ENCODE measurements at regions not wholly inside any gene's neighbourhood (a gene's known extent, or its start where the extent isn't known, plus 50 kb on each side); places are given as distances from the start of the nearest gene placed in this dataset.
"Not testable (repeated sequence)": the region's sequence is repeated elsewhere in the genome, so short reads cannot be mapped to it uniquely, and the experiment has no call there.

- no peaks in the 10 kb centered on the region for H3K36me3 ChIP-seq (replicated peaks)
These were observed 602.8 kb downstream of the KCNT2 start for GRCh38 chr1:196005426-196005825.

GRCh38 chr1:196004388-196004787 is 603.9 kb downstream of the KCNT2 start:
- H3K9me3 ChIP-seq; H3K27me3 ChIP-seq (ENCODE audit: low read depth); H3K4me1 ChIP-seq; in situ Hi-C loops (cut with MboI; ENCODE audit: low sequenced_read_pairs); H3K4me3 ChIP-seq; H3K36me3 ChIP-seq (replicated peaks); DNase-seq (ENCODE audit: low spot score in 2 of 2): not testable (repeated sequence)

More at GRCh38 chr1:196005426-196005825, 602.8 kb downstream of the KCNT2 start:
- Histone ChIP-seq H3K27me3 (ENCODE audit: low read depth) (no peaks in the 10 kb centered on the region), H3K4me3 (no peak overlapping the region), H3K4me1 (no peaks in the 10 kb centered on the region), H3K9me3 (no peaks in the 10 kb centered on the region)
- DNase-seq (ENCODE audit: low spot score in 2 of 2): no peak
- in situ Hi-C loops (cut with MboI; ENCODE audit: low sequenced_read_pairs): no loop called here

GRCh38 chr1:196002906-196003305 is 605.3 kb downstream of the KCNT2 start:
- no peak for DNase-seq (ENCODE audit: low spot score in 2 of 2)
- Histone ChIP-seq H3K4me3 (no peak overlapping the region), H3K36me3 (replicated peaks) (no peaks in the 10 kb centered on the region), H3K4me1 (no peaks in the 10 kb centered on the region), H3K27me3 (ENCODE audit: low read depth) (no peaks in the 10 kb centered on the region), H3K9me3 (no peaks in the 10 kb centered on the region)
- in situ Hi-C loops (cut with MboI; ENCODE audit: low sequenced_read_pairs): no loop called here

GRCh38 chr1:196002296-196002695 is 605.9 kb downstream of the KCNT2 start:
- H3K4me1 ChIP-seq; H3K9me3 ChIP-seq; DNase-seq (ENCODE audit: low spot score in 2 of 2); H3K27me3 ChIP-seq (ENCODE audit: low read depth); H3K4me3 ChIP-seq; H3K36me3 ChIP-seq (replicated peaks); in situ Hi-C loops (cut with MboI; ENCODE audit: low sequenced_read_pairs): not testable (repeated sequence)

- DNase-seq (ENCODE audit: low spot score in 2 of 2): no peak
These were observed 607.1 kb downstream of the KCNT2 start for GRCh38 chr1:196001188-196001587.

GRCh38 chr1:195999022-195999421 is 609.2 kb downstream of the KCNT2 start:
- Histone ChIP-seq H3K36me3 (replicated peaks) (no peaks in the 10 kb centered on the region), H3K9me3 (no peaks in the 10 kb centered on the region), H3K27me3 (ENCODE audit: low read depth) (no peaks in the 10 kb centered on the region), H3K4me1 (no peaks in the 10 kb centered on the region), H3K4me3 (no peak overlapping the region)
- no peak for DNase-seq (ENCODE audit: low spot score in 2 of 2)
- in situ Hi-C loops (cut with MboI; ENCODE audit: low sequenced_read_pairs): no loop called here

More at GRCh38 chr1:196001188-196001587, 607.1 kb downstream of the KCNT2 start:
- Histone ChIP-seq H3K4me1 (no peaks in the 10 kb centered on the region), H3K27me3 (ENCODE audit: low read depth) (no peaks in the 10 kb centered on the region), H3K9me3 (no peaks in the 10 kb centered on the region), H3K36me3 (replicated peaks) (no peaks in the 10 kb centered on the region), H3K4me3 (no peak overlapping the region)
- in situ Hi-C loops (cut with MboI; ENCODE audit: low sequenced_read_pairs): no loop called here

GRCh38 chr1:195981448-195982139 is 626.6 kb downstream of the KCNT2 start:
- no peaks in the 10 kb centered on the region for H3K9me3 ChIP-seq
- no peak for DNase-seq (ENCODE audit: low spot score in 2 of 2)
- H3K36me3 ChIP-seq (replicated peaks): no peaks in the 10 kb centered on the region
- in situ Hi-C loops (cut with MboI; ENCODE audit: low sequenced_read_pairs): no loop called here
- H3K4me1 ChIP-seq: no peaks in the 10 kb centered on the region
- no peak overlapping the region for H3K4me3 ChIP-seq
- H3K27me3 ChIP-seq (ENCODE audit: low read depth): no peaks in the 10 kb centered on the region

- Histone ChIP-seq H3K4me3 (no peak overlapping the region), H3K36me3 (replicated peaks) (no peaks in the 10 kb centered on the region), H3K27me3 (ENCODE audit: low read depth) (no peaks in the 10 kb centered on the region), H3K9me3 (no peaks in the 10 kb centered on the region), H3K4me1 (peaks cover 2% of the 10 kb centered on the region; the same call in 1 of the 2 replicates)
- in situ Hi-C loops (cut with MboI; ENCODE audit: low sequenced_read_pairs): no loop called here
- no peak for DNase-seq (ENCODE audit: low spot score in 2 of 2)
These were observed 628.6 kb downstream of the KCNT2 start for GRCh38 chr1:195979646-195980045.

GRCh38 chr1:195973311-195973904 is 634.8 kb downstream of the KCNT2 start:
- Histone ChIP-seq H3K9me3 (no peaks in the 10 kb centered on the region), H3K4me1 (peaks cover 2% of the 10 kb centered on the region; the same call in 1 of the 2 replicates), H3K4me3 (no peak overlapping the region), H3K36me3 (replicated peaks) (no peaks in the 10 kb centered on the region), H3K27me3 (ENCODE audit: low read depth) (no peaks in the 10 kb centered on the region)
- no peak for DNase-seq (ENCODE audit: low spot score in 2 of 2)
- in situ Hi-C loops (cut with MboI; ENCODE audit: low sequenced_read_pairs): no loop called here

GRCh38 chr1:195971589-195971988 is 636.7 kb downstream of the KCNT2 start:
- Histone ChIP-seq H3K36me3 (replicated peaks) (no peaks in the 10 kb centered on the region), H3K4me3 (no peak overlapping the region), H3K9me3 (no peaks in the 10 kb centered on the region), H3K27me3 (ENCODE audit: low read depth) (no peaks in the 10 kb centered on the region), H3K4me1 (peaks cover 2% of the 10 kb centered on the region; the same call in 1 of the 2 replicates)
- DNase-seq (ENCODE audit: low spot score in 2 of 2): no peak
- in situ Hi-C loops (cut with MboI; ENCODE audit: low sequenced_read_pairs): no loop called here

- H3K4me1 ChIP-seq: no peaks in the 10 kb centered on the region
- H3K36me3 ChIP-seq (replicated peaks): no peaks in the 10 kb centered on the region
- H3K4me3 ChIP-seq: no peak overlapping the region
- H3K9me3 ChIP-seq: no peaks in the 10 kb centered on the region
- H3K27me3 ChIP-seq (ENCODE audit: low read depth): no peaks in the 10 kb centered on the region
- in situ Hi-C loops (cut with MboI; ENCODE audit: low sequenced_read_pairs): no loop called here
- DNase-seq (ENCODE audit: low spot score in 2 of 2): no peak
These were observed 638.0 kb downstream of the KCNT2 start for GRCh38 chr1:195970209-195970608.

GRCh38 chr1:195965475-195965874 is 642.8 kb downstream of the KCNT2 start:
- no peak overlapping the region for H3K4me3 ChIP-seq
- in situ Hi-C loops (cut with MboI; ENCODE audit: low sequenced_read_pairs): no loop called here
- H3K9me3 ChIP-seq: no peaks in the 10 kb centered on the region
- H3K36me3 ChIP-seq (replicated peaks): no peaks in the 10 kb centered on the region
- H3K4me1 ChIP-seq: no peaks in the 10 kb centered on the region
- H3K27me3 ChIP-seq (ENCODE audit: low read depth): no peaks in the 10 kb centered on the region
- no peak for DNase-seq (ENCODE audit: low spot score in 2 of 2)

GRCh38 chr1:195965036-195965435 is 643.2 kb downstream of the KCNT2 start:
- no peaks in the 10 kb centered on the region for H3K9me3 ChIP-seq

GRCh38 chr1:195964516-195964915 is 643.7 kb downstream of the KCNT2 start:
- no peak overlapping the region for H3K4me3 ChIP-seq
- no peaks in the 10 kb centered on the region for H3K9me3 ChIP-seq
- H3K36me3 ChIP-seq (replicated peaks): no peaks in the 10 kb centered on the region
- H3K27me3 ChIP-seq (ENCODE audit: low read depth): no peaks in the 10 kb centered on the region
- no peak for DNase-seq (ENCODE audit: low spot score in 2 of 2)
- no peaks in the 10 kb centered on the region for H3K4me1 ChIP-seq
- in situ Hi-C loops (cut with MboI; ENCODE audit: low sequenced_read_pairs): no loop called here

More at GRCh38 chr1:195965036-195965435, 643.2 kb downstream of the KCNT2 start:
- Histone ChIP-seq H3K36me3 (replicated peaks) (no peaks in the 10 kb centered on the region), H3K4me3 (no peak overlapping the region), H3K4me1 (no peaks in the 10 kb centered on the region), H3K27me3 (ENCODE audit: low read depth) (no peaks in the 10 kb centered on the region)
- in situ Hi-C loops (cut with MboI; ENCODE audit: low sequenced_read_pairs): no loop called here
- DNase-seq (ENCODE audit: low spot score in 2 of 2): no peak
